Esophagus squamous epithelium (tissue), 5 donors: ENCODE measurements at regions not wholly inside any gene's neighbourhood (a gene's known extent, or its start where the extent isn't known, plus 50 kb on each side); places are given as distances from the start of the nearest gene placed in this dataset.

Source experiments
- DNase-seq: peaks from one replicate; lab custom pipeline; 2025; lab: John Stamatoyannopoulos, UW
- H3K27ac ChIP-seq, 4 donors: fragments of 200-600 bp; sonication (generic); one replicate each; pipeline ENCODE4 v1.5.1; 2016 to 2019; ENCODE audit warnings: mild to moderate bottlenecking in 1 of 4
- H3K27me3 ChIP-seq, 4 donors: fragments of 200-600 bp; sonication (generic); 1 replicate in 3 of 4; 2 replicates in 1 of 4; pipeline versions ENCODE4 v1.5.1 to v1.6.0; 2017 to 2021; ENCODE audit warnings: antibody characterized with exemption in 1 of 4
- H3K36me3 ChIP-seq, 3 donors: fragments of 200-600 bp; sonication (generic); one replicate each; pipeline ENCODE4 v1.5.1; 2016 to 2019
- H3K4me1 ChIP-seq, 3 donors: fragments of 200-600 bp; sonication (generic); one replicate each; pipeline ENCODE4 v1.5.1; 2017 to 2019
- H3K4me3 ChIP-seq, 4 donors: fragments of 200-600 bp; sonication (generic); 1 replicate in 3 of 4; 2 replicates in 1 of 4; pipeline ENCODE4 v1.5.1; 2016 to 2019; ENCODE audit warnings: mild to moderate bottlenecking in 2 of 4, moderate library complexity in 1 of 4
- H3K9me3 ChIP-seq, 3 donors: fragments of 200-600 bp; sonication (generic); one replicate each; pipeline ENCODE4 v1.5.1; 2016 to 2019
- POLR2A ChIP-seq, 4 donors: fragments of 450-650 bp; IDR thresholded peaks; one replicate each; pipeline ENCODE4 v1.6.1; 2017; ENCODE audit warnings: antibody characterized with exemption in 4 of 4, mild to moderate bottlenecking in 4 of 4, moderate library complexity in 3 of 4
- whole genome bisulfite sequencing, 2 donors: methylation state at CpG; one replicate each; pipeline ENCODE4 v1.1.5; 2018; 5-methylcytosine and 5-hydroxymethylcytosine counted together
- intact Hi-C: fragments of 100-400 bp; cut with DNase I; formaldehyde crosslinking; loops from one replicate; pipeline ENCODE4 v1.15.0; 2022
- TF ChIP-seq, protein P1 (sequence below), 6 experiments: fragments of 450-650 bp in 4 of 6; fragments of 200-600 bp in 2 of 6; sonication (generic) in 2 of 6; IDR thresholded peaks; one replicate each; pipeline ENCODE4 v1.5.1; 2016 to 2019; ENCODE audit warnings: antibody characterized with exemption in 6 of 6, mild to moderate bottlenecking in 4 of 6, moderate library complexity in 4 of 6
- donor health status: DM: yes; HTN: yes; CAD: no.

DNA sequence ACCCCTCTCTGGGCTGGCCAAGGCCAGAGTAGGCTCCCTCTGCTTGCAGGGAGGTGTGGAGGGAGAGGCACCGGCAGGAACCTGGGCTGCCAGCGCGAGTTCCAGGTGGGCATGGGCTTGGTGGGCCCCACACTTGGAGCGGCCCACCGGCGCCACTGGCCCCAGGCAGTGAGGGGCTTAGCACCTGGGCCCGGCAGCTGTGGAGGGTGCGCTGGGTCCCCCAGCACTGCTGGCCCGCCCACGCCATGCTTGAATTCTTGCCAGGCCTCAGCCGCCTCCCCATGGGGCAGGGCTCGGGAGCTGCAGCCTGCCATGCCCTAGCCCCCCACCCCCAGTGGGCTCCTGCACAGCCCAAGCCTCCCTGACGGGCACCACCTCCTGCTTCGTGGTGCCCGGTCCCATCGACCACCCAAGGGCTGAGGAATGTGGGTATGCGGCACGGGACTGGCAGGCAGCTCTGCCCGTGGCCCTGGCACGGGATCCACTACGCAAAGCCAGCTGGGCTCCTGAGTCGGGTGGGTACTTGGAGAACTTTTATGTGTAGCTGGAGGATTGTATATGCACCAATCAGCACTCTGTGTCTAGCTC, 1648.0 kb downstream of the OLFM4 start:
- DNase-seq = no peak
- intact Hi-C loops = no loop called here
- 95 to 100% methylated on average over 1 to 4 of the region's 22 CpGs for WGBS, 2 donors

DNA sequence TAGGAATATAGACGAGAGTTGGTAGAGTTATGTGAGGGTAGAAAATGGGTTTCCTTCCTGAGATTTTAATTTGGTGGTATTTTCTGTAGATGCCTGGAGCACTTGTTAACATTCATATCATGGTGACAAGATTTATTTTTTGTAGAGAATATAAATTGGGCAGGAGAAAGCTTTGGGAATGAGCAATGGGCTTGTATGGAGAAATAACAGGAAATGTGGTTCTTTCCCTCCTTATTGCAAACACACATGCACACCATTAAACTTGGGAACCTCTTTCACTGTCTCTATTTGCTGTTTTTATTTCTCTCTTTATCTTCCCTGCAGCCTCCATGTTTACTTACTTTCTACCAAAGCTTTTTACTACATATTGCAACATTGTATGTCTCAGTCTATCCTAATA, 1653.6 kb downstream of the OLFM4 start:
- WGBS, 2 donors = 61 to 82% methylated on average over 1 of the region's 1 CpG
- TF ChIP-seq, protein P1, sequence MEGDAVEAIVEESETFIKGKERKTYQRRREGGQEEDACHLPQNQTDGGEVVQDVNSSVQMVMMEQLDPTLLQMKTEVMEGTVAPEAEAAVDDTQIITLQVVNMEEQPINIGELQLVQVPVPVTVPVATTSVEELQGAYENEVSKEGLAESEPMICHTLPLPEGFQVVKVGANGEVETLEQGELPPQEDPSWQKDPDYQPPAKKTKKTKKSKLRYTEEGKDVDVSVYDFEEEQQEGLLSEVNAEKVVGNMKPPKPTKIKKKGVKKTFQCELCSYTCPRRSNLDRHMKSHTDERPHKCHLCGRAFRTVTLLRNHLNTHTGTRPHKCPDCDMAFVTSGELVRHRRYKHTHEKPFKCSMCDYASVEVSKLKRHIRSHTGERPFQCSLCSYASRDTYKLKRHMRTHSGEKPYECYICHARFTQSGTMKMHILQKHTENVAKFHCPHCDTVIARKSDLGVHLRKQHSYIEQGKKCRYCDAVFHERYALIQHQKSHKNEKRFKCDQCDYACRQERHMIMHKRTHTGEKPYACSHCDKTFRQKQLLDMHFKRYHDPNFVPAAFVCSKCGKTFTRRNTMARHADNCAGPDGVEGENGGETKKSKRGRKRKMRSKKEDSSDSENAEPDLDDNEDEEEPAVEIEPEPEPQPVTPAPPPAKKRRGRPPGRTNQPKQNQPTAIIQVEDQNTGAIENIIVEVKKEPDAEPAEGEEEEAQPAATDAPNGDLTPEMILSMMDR (IDR thresholded peaks at IDR 0.05) = no peak
- no peak for TF ChIP-seq POLR2A (IDR thresholded peaks at IDR 0.05)
- intact Hi-C loops = no loop called here

More for the DNA sequence above, 1648.0 kb downstream of the OLFM4 start:
- Histone ChIP-seq H3K9me3 (peaks cover 0 to 14% (median 4%) of the 10 kb centered on the region in 3 donors), H3K27ac (no peak overlapping the region), H3K36me3 (no peaks in the 10 kb centered on the region), H3K4me3 (no peak overlapping the region), H3K4me1 (no peaks in the 10 kb centered on the region), H3K27me3 (no peaks in the 10 kb centered on the region)
- TF ChIP-seq, protein P1 (IDR thresholded peaks at IDR 0.05) = no peak
- no peak for TF ChIP-seq POLR2A (IDR thresholded peaks at IDR 0.05)

DNA sequence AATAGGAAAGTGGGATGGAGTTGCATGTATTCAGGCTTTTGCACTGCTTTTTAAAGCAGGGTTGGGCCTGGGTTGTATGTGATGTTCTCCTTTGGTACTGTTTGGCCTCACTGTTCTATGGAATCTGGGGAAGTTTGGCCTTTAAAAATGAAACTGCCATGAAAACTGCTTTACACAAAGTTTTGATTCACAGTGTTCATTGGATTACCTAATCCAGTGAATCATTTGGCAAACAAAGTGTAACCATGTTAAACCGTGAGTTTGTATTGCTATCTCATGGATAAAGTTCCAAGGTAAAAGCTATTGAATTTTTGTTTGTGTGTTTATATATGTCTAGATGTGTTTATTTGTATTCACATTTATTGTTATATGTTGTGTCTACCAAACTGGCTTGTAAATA, 1658.6 kb downstream of the OLFM4 start:
- no peak for DNase-seq
- no peaks in the 10 kb centered on the region for H3K27me3 ChIP-seq
- H3K27ac ChIP-seq = no peak overlapping the region
- WGBS, 2 donors = 46 to 53% methylated on average over 1 of the region's 1 CpG
- no peaks in the 10 kb centered on the region for H3K9me3 ChIP-seq
- no peak for TF ChIP-seq POLR2A (IDR thresholded peaks at IDR 0.05)
- TF ChIP-seq, protein P1 (IDR thresholded peaks at IDR 0.05) = no peak
- intact Hi-C loops = no loop called here
- H3K4me3 ChIP-seq = no peak overlapping the region
- H3K4me1 ChIP-seq = no peaks in the 10 kb centered on the region
- no peaks in the 10 kb centered on the region for H3K36me3 ChIP-seq

More for the DNA sequence above, 1653.6 kb downstream of the OLFM4 start:
- no peak overlapping the region for H3K4me3 ChIP-seq
- peaks cover 0 to 4% (median 3%) of the 10 kb centered on the region in 3 donors for H3K9me3 ChIP-seq
- no peaks in the 10 kb centered on the region for H3K36me3 ChIP-seq
- no peaks in the 10 kb centered on the region for H3K4me1 ChIP-seq
- no peak for DNase-seq
- no peaks in the 10 kb centered on the region for H3K27me3 ChIP-seq
- no peak overlapping the region for H3K27ac ChIP-seq

DNA sequence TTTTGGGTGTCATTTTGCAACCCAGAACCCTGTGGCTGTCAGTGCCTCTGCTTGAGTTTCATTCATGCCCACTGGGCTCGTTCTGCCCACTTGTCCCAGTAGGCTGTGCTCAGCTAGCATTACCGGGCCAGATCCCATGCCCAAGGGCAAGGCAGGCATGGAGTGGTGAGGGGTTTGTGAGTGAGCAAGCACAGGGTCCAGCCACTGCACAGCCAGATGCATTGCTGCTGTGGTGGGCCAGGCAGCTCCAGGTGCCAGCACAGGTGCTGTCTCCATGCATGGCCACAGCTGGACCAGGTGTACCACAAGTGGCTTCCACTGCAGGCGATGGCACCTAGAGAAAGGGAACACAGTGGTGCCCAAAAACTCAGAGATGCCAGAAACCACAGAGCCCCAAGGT, 1671.2 kb downstream of the OLFM4 start:
- 55 to 100% methylated on average over 1 of the region's 3 CpGs for WGBS, 2 donors
- DNase-seq = no peak
- H3K27ac ChIP-seq = no peak overlapping the region
- no peak overlapping the region for H3K4me3 ChIP-seq
- TF ChIP-seq POLR2A (IDR thresholded peaks at IDR 0.05) = no peak
- TF ChIP-seq, protein P1 (IDR thresholded peaks at IDR 0.05) = no peak
- H3K36me3 ChIP-seq = no peaks in the 10 kb centered on the region
- H3K27me3 ChIP-seq = no peaks in the 10 kb centered on the region
- no peaks in the 10 kb centered on the region for H3K4me1 ChIP-seq
- peaks cover 0 to 8% (median 0%) of the 10 kb centered on the region in 3 donors for H3K9me3 ChIP-seq
- intact Hi-C loops = no loop called here

DNA sequence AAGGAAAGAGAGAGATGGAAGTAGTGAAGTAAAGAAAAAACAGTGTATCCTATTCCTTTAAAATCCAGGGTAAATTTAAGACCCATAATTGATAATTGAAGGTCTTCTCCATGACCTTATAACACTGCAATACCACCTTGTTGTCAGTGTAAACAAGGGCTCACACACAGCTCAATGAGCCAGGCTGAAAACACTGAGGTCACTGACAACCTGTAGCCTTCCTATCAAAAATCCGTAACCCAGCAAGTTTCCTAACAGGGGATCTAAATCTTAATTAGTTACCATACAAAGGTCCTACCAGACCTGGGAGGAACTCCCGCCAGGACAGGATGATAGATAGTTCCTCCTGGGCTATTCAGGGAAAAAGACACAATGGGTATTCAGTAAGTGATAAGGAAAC, 1677.1 kb downstream of the OLFM4 start:
- no peak overlapping the region for H3K27ac ChIP-seq
- TF ChIP-seq POLR2A (IDR thresholded peaks at IDR 0.05) = no peak
- TF ChIP-seq, protein P1 (IDR thresholded peaks at IDR 0.05) = no peak
- H3K36me3 ChIP-seq = no peaks in the 10 kb centered on the region
- no peaks in the 10 kb centered on the region for H3K27me3 ChIP-seq
- H3K4me3 ChIP-seq = no peak overlapping the region
- WGBS, 2 donors = 68 to 73% methylated on average over 2 of the region's 2 CpGs
- DNase-seq = no peak
- H3K4me1 ChIP-seq = no peaks in the 10 kb centered on the region
- H3K9me3 ChIP-seq = no peaks in the 10 kb centered on the region
- intact Hi-C loops = no loop called here
